CD4-positive, alpha-beta T cell treated with Interleukin-4 for 1 hour (primary cell): ENCODE measurements at regions not wholly inside any gene's neighbourhood (a gene's known extent, or its start where the extent isn't known, plus 50 kb on each side); places are given as distances from the start of the nearest gene placed in this dataset.

Source experiments
- DNase-seq, 2 donors: peaks; one replicate each; pipeline ENCODE4 v3.0.0-alpha.2; 2020 to 2022

GRCh38 chr3:168885028-168885427 lies 778.5 kb downstream of the MECOM start:
- DNase-seq, result no peak

GRCh38 chr3:168884353-168884903 lies 779.1 kb downstream of the MECOM start:
- no peak for DNase-seq

- no peak for DNase-seq
Observed at GRCh38 chr3:168883145-168883544, 780.4 kb downstream of the MECOM start.

- DNase-seq, result no peak
Observed at GRCh38 chr3:168881804-168882203, 781.7 kb downstream of the MECOM start.

GRCh38 chr3:168878655-168879054 lies 782.9 kb upstream of the GOLIM4 start:
- DNase-seq, result no peak

- DNase-seq, result no peak
Observed at GRCh38 chr3:168877899-168878298, 782.2 kb upstream of the GOLIM4 start.

GRCh38 chr3:168876346-168877035 lies 780.8 kb upstream of the GOLIM4 start:
- DNase-seq, result no peak

- DNase-seq, result no peak
Observed at GRCh38 chr3:168872826-168873225, 777.1 kb upstream of the GOLIM4 start.

GRCh38 chr3:168870892-168871291 lies 775.2 kb upstream of the GOLIM4 start:
- DNase-seq, result no peak

- DNase-seq, result no peak
Observed at GRCh38 chr3:168865022-168865551, 769.4 kb upstream of the GOLIM4 start.

- no peak for DNase-seq
Observed at GRCh38 chr3:168864107-168865021, 768.6 kb upstream of the GOLIM4 start.

- DNase-seq, result no peak
Observed at GRCh38 chr3:168863561-168863960, 767.8 kb upstream of the GOLIM4 start.

GRCh38 chr3:168862466-168862865 lies 766.7 kb upstream of the GOLIM4 start:
- no peak for DNase-seq

GRCh38 chr3:168860592-168860991 lies 764.9 kb upstream of the GOLIM4 start:
- DNase-seq, result no peak

- no peak for DNase-seq
Observed at GRCh38 chr3:168860028-168860427, 764.3 kb upstream of the GOLIM4 start.

GRCh38 chr3:168859574-168859973 lies 763.9 kb upstream of the GOLIM4 start:
- DNase-seq, result no peak

- DNase-seq, result no peak
Observed at GRCh38 chr3:168859143-168859542, 763.4 kb upstream of the GOLIM4 start.

GRCh38 chr3:168858327-168858726 lies 762.6 kb upstream of the GOLIM4 start:
- DNase-seq, result no peak

GRCh38 chr3:168850109-168850508 lies 754.4 kb upstream of the GOLIM4 start:
- no peak for DNase-seq

GRCh38 chr3:168847291-168847883 lies 751.7 kb upstream of the GOLIM4 start:
- no peak for DNase-seq

- DNase-seq, result no peak
Observed at GRCh38 chr3:168844894-168845482, 749.3 kb upstream of the GOLIM4 start.

- no peak for DNase-seq
Observed at GRCh38 chr3:168844472-168844871, 748.7 kb upstream of the GOLIM4 start.

- no peak for DNase-seq
Observed at GRCh38 chr3:168843481-168843880, 747.8 kb upstream of the GOLIM4 start.
